Adrenal gland (tissue), 9 donors: ENCODE measurements at regions not wholly inside any gene's neighbourhood (a gene's known extent, or its start where the extent isn't known, plus 50 kb on each side); places are given as distances from the start of the nearest gene placed in this dataset.

Experiments
- DNase-seq, 7 donors: peaks; one replicate each; pipeline ENCODE4 v3.0.0-alpha.2; 2019 to 2020
- H3K27ac ChIP-seq, 5 donors: fragments of 200-600 bp; sonication (generic) in 4 of 5; 1 replicate in 3 of 5; 2 replicates in 2 of 5; pipeline versions ENCODE4 v1.5.1 to v1.8.0; 2016 to 2020; ENCODE audit warnings: mild to moderate bottlenecking in 1 of 5
- H3K27me3 ChIP-seq: fragments of 200-600 bp; 2 replicates; pipeline ENCODE4 v1.8.0; 2021
- H3K36me3 ChIP-seq, 2 donors: fragments of 200-600 bp; replicated peaks in 1 of 2; 1 replicate in 1 of 2; 2 replicates in 1 of 2; pipeline versions ENCODE4 v1.5.1 to v1.8.0; 2018 to 2022
- H3K4me1 ChIP-seq, 2 donors: fragments of 200-600 bp; replicated peaks in 1 of 2; 1 replicate in 1 of 2; 2 replicates in 1 of 2; pipeline versions ENCODE4 v1.5.1 to v1.8.0; 2018 to 2021
- H3K4me3 ChIP-seq, 4 donors: fragments of 200-600 bp; sonication (generic) in 3 of 4; one replicate each; pipeline ENCODE4 v1.5.1; 2016 to 2018
- H3K9me3 ChIP-seq, 3 donors: fragments of 200-600 bp; sonication (generic) in 1 of 3; replicated peaks in 1 of 3; 1 replicate in 2 of 3; 2 replicates in 1 of 3; pipeline versions ENCODE4 v1.5.1 to v1.8.0; 2016 to 2021
- CTCF ChIP-seq, 6 experiments: fragments of 450-650 bp in 4 of 6; fragments of 200-600 bp in 2 of 6; sonication (generic) in 1 of 6; IDR thresholded peaks; 1 replicate in 5 of 6; 2 replicates in 1 of 6; pipeline versions ENCODE4 v1.5.1 to v1.8.0; 2016 to 2021; ENCODE audit warnings: antibody characterized with exemption in 6 of 6, mild to moderate bottlenecking in 2 of 6, moderate library complexity in 1 of 6
- POLR2A ChIP-seq, 2 donors: fragments of 450-650 bp; IDR thresholded peaks; one replicate each; pipeline ENCODE4 v1.6.1; 2017; ENCODE audit warnings: antibody characterized with exemption in 2 of 2, mild to moderate bottlenecking in 2 of 2, moderate library complexity in 1 of 2
- WGBS, 4 donors: extraction: QIAGEN DNeasy Blood & Tissue Kit in 2 of 4; methylation state at CpG; one replicate each; pipeline versions ENCODE4 v1.1.5 to v1.1.7; 2013 to 2017; 5-methylcytosine and 5-hydroxymethylcytosine counted together
- intact Hi-C, 2 donors: fragments of 100-400 bp; cut with DNase I; formaldehyde crosslinking; loops; one replicate each; pipeline versions ENCODE4 v1.14.1 to v1.15.0; 2022 to 2023
- donor health status: healthy with polysubstance abuse.
- donor health status: Bipolar disorder and iron deficiency.
- donor health status: DM: yes; HTN: yes; CAD: no.
- donor health status: DM: no; HTN: no; CAD: no.
- donor health status: DM: no; HTN: no; CAD: no.

- WGBS, 4 donors: 59 to 100% (median 80%) methylated on average over 1 of the region's 1 CpG
- Histone ChIP-seq H3K27me3 (no peaks in the 10 kb centered on the region), H3K9me3 (peaks cover 0 to 7% (median 0%) of the 10 kb centered on the region in 3 donors), H3K4me1 (no peaks in the 10 kb centered on the region), H3K36me3 (no peaks in the 10 kb centered on the region), H3K4me3 (no peak overlapping the region), H3K27ac (no peak overlapping the region)
- DNase-seq: no peak
- intact Hi-C loops: no loop called here
- TF ChIP-seq CTCF (IDR thresholded peaks at IDR 0.05) (no peak), POLR2A (IDR thresholded peaks at IDR 0.05) (no peak)
Observed at GRCh38 chr2:60149176-60149575, 404.3 kb downstream of the BCL11A start.

GRCh38 chr2:60148716-60149115 is 404.7 kb downstream of the BCL11A start:
- intact Hi-C loops: no loop called here
- H3K4me3 ChIP-seq: no peak overlapping the region
- TF ChIP-seq CTCF (IDR thresholded peaks at IDR 0.05): no peak
- TF ChIP-seq POLR2A (IDR thresholded peaks at IDR 0.05): no peak
- 63 to 83% (median 74%) methylated on average over 4 of the region's 4 CpGs for WGBS, 4 donors
- H3K9me3 ChIP-seq: peaks cover 0 to 7% (median 0%) of the 10 kb centered on the region in 3 donors
- H3K27me3 ChIP-seq: no peaks in the 10 kb centered on the region
- H3K4me1 ChIP-seq: no peaks in the 10 kb centered on the region
- H3K36me3 ChIP-seq: no peaks in the 10 kb centered on the region
- DNase-seq: no peak
- no peak overlapping the region for H3K27ac ChIP-seq

- peak in 1 of 7 donors; percentile 13 for DNase-seq
- WGBS, 4 donors: 43 to 62% (median 54%) methylated on average over 3 of the region's 3 CpGs
- H3K27me3 ChIP-seq: no peaks in the 10 kb centered on the region
- intact Hi-C loops: no loop called here
- no peaks in the 10 kb centered on the region for H3K36me3 ChIP-seq
- H3K27ac ChIP-seq: no peak overlapping the region
- TF ChIP-seq POLR2A (IDR thresholded peaks at IDR 0.05) (no peak), CTCF (IDR thresholded peaks at IDR 0.05) (no peak)
- no peak overlapping the region for H3K4me3 ChIP-seq
- H3K9me3 ChIP-seq: no peaks in the 10 kb centered on the region
- H3K4me1 ChIP-seq: no peaks in the 10 kb centered on the region
Observed at GRCh38 chr2:60140185-60140584, 413.3 kb downstream of the BCL11A start.

GRCh38 chr2:60136913-60137312 is 416.5 kb downstream of the BCL11A start:
- no peak for TF ChIP-seq CTCF (IDR thresholded peaks at IDR 0.05)
- no peak for TF ChIP-seq POLR2A (IDR thresholded peaks at IDR 0.05)
- WGBS, 4 donors: 80 to 95% (median 85%) methylated on average over 2 of the region's 2 CpGs
- no peak overlapping the region for H3K27ac ChIP-seq
- no peak overlapping the region for H3K4me3 ChIP-seq
- H3K9me3 ChIP-seq: no peaks in the 10 kb centered on the region
- no peaks in the 10 kb centered on the region for H3K27me3 ChIP-seq
- intact Hi-C loops: no loop called here
- H3K4me1 ChIP-seq: no peaks in the 10 kb centered on the region
- H3K36me3 ChIP-seq: no peaks in the 10 kb centered on the region
- no peak for DNase-seq
